ENCODE measurements at regions not wholly inside any gene's neighbourhood (a gene's known extent, or its start where the extent isn't known, plus 50 kb on each side); places are given as distances from the start of the nearest gene placed in this dataset.

DNA sequence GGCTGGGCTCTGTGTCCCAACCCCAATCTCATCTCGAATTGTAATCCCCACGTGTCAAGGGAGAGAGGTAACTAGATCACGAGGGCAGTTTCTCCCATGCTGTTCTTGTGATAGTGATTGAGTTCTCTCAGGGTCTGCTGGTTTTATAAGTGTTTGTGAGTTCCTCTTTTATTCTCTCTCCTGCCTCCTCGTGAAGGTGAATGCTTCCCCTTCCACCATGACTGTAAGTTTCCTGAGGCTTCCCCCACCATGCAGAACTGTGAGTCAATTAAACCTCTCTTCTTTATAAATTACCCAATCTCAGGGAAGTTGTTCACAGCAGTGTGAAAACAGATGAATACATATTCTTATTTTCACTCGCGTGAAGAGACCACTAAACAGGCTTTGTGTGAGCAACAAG is 148.2 kb downstream of the TMEM30B start:
- CTCF ChIA-PET: no interaction called here

DNA sequence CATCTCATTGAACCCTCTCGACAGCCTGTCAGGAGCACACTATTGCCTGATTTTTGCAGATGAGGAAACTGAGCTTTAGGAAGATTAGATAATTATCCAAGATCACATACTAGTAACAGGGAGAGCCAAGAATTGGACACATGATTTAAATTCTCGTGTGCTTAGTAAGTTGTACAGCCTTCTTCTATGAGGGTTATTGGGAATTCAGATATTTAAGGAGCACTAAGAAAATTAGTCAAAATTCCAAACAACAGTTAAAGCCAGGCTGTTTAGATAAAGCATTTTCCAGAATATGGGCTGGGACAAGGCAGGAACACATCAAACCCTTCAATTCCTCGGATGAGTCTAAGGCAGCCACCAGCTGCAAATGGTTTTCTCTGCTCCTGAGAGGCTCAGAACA is 148.8 kb downstream of the TMEM30B start:
- no peaks in the 10 kb centered on the region for H3K4me1 Mint-ChIP-seq
- H3K36me3 Mint-ChIP-seq (ENCODE audit: low read depth): no peaks in the 10 kb centered on the region
- DNase-seq: no peak
- peaks cover 5% of the 10 kb centered on the region for H3K9me3 Mint-ChIP-seq
- no peak for ATAC-seq (ENCODE audit: low read depth)
- intact Hi-C loops (cut with micrococcal nuclease): no loop called here
- TF ChIP-seq, protein P1, sequence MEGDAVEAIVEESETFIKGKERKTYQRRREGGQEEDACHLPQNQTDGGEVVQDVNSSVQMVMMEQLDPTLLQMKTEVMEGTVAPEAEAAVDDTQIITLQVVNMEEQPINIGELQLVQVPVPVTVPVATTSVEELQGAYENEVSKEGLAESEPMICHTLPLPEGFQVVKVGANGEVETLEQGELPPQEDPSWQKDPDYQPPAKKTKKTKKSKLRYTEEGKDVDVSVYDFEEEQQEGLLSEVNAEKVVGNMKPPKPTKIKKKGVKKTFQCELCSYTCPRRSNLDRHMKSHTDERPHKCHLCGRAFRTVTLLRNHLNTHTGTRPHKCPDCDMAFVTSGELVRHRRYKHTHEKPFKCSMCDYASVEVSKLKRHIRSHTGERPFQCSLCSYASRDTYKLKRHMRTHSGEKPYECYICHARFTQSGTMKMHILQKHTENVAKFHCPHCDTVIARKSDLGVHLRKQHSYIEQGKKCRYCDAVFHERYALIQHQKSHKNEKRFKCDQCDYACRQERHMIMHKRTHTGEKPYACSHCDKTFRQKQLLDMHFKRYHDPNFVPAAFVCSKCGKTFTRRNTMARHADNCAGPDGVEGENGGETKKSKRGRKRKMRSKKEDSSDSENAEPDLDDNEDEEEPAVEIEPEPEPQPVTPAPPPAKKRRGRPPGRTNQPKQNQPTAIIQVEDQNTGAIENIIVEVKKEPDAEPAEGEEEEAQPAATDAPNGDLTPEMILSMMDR (IDR thresholded peaks at IDR 0.05): no peak
- no peak overlapping the region for H3K27ac Mint-ChIP-seq
- H3K4me3 Mint-ChIP-seq: no peak overlapping the region
- ChIA-PET POLR2A (no interaction called here), CTCF (no interaction called here)
- H3K27me3 Mint-ChIP-seq: peaks cover 8% of the 10 kb centered on the region

More for the DNA sequence above, 148.2 kb downstream of the TMEM30B start:
- POLR2A ChIA-PET: no interaction called here
- no peaks in the 10 kb centered on the region for H3K36me3 Mint-ChIP-seq (ENCODE audit: low read depth)
- no peaks in the 10 kb centered on the region for H3K4me1 Mint-ChIP-seq
- H3K9me3 Mint-ChIP-seq: peaks cover 11% of the 10 kb centered on the region
- ATAC-seq (ENCODE audit: low read depth) (no peak), DNase-seq (no peak)
- intact Hi-C loops (cut with micrococcal nuclease): no loop called here
- peaks cover 8% of the 10 kb centered on the region for H3K27me3 Mint-ChIP-seq
- TF ChIP-seq, protein P1 (IDR thresholded peaks at IDR 0.05): no peak
- H3K27ac Mint-ChIP-seq: no peak overlapping the region
- H3K4me3 Mint-ChIP-seq: no peak overlapping the region

DNA sequence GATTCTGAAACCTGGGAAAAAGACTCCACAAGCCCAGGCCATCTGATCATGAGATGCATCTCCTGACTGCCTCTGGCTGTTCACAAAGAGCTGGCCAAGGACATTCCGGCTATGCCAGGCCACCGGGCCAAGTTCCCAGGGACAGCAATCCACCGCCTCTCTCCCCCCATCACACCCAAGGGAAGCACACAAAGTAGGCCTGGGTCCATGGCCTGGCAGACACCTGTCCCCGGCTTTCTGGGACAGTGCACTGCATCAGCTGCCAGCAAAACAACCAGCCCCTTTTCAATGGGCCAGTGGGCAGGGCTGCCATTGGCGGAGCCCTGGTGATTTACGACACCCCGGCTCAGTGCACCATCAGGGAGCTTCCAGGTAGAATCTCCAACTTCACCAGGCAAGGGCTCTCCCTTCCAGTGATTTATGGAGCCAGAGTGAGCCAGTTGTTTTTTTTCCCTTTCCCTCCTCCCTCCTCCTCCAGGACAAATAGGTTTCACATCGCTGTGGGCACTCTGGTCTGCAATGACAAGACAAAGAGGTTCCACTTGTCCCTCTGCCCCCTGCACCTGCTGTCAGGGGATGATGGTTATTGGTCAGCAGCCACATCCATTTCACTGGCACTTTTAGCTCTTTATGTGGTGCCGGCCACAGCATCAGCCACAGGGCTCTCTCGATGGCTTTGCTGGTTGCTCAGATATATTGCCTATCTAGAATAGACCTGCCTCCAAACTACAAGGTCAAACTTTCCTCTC is 149.6 kb downstream of the SLC38A6 start:
- intact Hi-C loops (cut with micrococcal nuclease): no loop called here
- Mint-ChIP-seq H3K36me3 (ENCODE audit: low read depth) (no peaks in the 10 kb centered on the region), H3K4me3 (no peak overlapping the region), H3K9me3 (no peaks in the 10 kb centered on the region), H3K4me1 (no peaks in the 10 kb centered on the region), H3K27me3 (peaks cover 7% of the 10 kb centered on the region), H3K27ac (no peak overlapping the region)
- ATAC-seq (ENCODE audit: low read depth): no peak
- no peak for DNase-seq
- TF ChIP-seq, protein P1 (IDR thresholded peaks at IDR 0.05): no peak
- POLR2A ChIA-PET: no interaction called here
- CTCF ChIA-PET: no interaction called here

DNA sequence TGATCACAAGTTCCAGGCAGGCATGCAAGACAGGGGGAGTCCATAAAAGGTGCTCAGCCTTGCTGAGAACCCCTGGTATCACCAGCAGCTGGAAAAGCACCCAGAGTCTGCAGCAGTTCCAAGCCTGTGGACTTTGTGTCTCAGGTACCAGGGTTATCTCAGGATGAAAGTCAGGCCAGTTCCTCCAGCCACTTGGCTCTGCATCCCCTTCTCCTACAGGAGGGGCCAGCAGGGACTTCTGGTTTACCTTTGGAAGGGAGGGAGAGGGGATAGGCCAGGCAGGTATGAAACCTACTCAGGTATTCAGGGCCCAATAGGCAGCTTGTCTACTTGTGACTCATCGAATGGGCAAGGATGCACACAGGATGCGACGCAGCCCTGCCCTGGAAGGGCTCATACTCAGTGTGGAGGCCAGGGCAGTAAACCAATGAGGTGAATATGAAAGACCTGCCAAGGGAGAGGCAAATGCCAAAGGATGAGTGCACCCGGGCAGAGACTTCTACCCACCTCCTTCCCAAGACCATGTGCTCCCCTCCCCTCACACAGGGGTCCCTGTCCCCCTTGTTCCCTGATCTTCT is 148.2 kb downstream of the SLC38A6 start:
- Mint-ChIP-seq H3K4me1 (no peaks in the 10 kb centered on the region), H3K36me3 (ENCODE audit: low read depth) (no peaks in the 10 kb centered on the region), H3K4me3 (no peak overlapping the region), H3K27me3 (peaks cover 3% of the 10 kb centered on the region), H3K27ac (no peak overlapping the region), H3K9me3 (no peaks in the 10 kb centered on the region)
- DNase-seq: no peak
- ATAC-seq (ENCODE audit: low read depth): no peak
- POLR2A ChIA-PET: interaction anchor here (0.5 kb wide), 1 partner anchor 50 kb away, joined by 3 read pairs; no protein-coding TSS in a partner anchor
- intact Hi-C loops (cut with micrococcal nuclease): no loop called here
- CTCF ChIA-PET: no interaction called here
- TF ChIP-seq, protein P1 (IDR thresholded peaks at IDR 0.05): no peak

DNA sequence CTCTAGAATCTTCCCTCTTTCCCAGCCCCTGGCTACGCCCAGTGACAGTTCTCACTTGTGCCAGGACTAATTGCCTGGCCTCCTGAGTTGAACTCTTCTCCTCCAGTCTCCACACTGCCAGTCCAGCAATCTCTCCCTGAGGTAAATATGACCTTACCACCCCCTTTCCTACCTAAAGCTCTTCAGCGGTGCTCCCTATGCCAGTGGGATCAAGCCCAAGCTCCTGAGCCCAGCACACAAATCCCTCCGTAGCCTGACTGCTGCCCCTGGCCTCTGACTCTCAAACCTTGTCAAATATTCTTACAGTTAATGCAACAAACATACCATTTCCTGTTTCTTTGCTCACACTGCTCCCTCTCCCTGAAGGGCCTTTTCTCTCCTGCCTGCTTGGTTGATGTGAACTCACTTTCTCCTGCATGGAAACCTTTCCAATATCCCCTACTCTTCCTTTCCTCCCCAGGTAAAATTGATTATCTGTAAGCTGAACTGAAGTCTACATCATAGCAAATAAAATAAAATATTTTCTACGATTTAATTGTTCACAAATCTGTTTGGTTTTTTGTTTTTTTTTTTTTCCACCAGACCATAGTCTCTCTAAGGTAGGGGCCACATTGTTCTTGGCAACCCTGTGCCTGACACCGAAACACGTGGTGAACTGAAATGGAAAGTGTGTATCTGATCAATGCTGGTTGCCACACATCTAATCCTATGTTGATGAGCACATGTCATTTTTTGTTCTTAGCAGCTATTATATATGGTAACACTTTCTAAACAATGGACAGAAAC is 147.5 kb downstream of the SLC38A6 start:
- intact Hi-C loops (cut with micrococcal nuclease): no loop called here
- CTCF ChIA-PET: no interaction called here

More for the DNA sequence above, 147.5 kb downstream of the SLC38A6 start:
- Mint-ChIP-seq H3K4me3 (no peak overlapping the region), H3K27ac (no peak overlapping the region), H3K27me3 (peaks cover 3% of the 10 kb centered on the region), H3K36me3 (ENCODE audit: low read depth) (no peaks in the 10 kb centered on the region), H3K9me3 (no peaks in the 10 kb centered on the region), H3K4me1 (no peaks in the 10 kb centered on the region)
- DNase-seq (no peak), ATAC-seq (ENCODE audit: low read depth) (no peak)
- TF ChIP-seq, protein P1 (IDR thresholded peaks at IDR 0.05): no peak
- POLR2A ChIA-PET: no interaction called here

Measured in activated B cell treated with CpG ODN at 0.5 μM for 24 hours (primary cell).